ENCODE measurements at regions not wholly inside any gene's neighbourhood (a gene's known extent, or its start where the extent isn't known, plus 50 kb on each side); places are given as distances from the start of the nearest gene placed in this dataset.

DNA sequence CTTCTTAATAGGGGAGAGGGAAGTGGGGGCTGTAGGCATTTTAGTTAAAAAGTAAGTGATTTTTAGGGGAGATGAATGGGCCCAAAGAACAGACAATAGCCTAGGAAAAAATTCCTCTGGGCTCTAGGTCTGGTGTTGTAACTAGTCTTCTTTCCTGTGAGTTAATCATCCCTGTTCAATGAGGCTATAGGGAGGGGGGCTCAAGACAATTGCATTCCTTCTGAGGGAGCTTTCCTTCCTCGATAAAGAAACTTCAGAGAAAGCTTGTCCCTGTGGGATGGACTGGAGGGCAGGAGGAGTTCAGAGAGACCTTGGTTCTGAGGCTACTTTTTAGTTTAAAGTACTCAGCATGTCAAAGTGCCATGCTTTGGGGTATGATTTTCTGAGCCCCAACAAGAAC lies 127.2 kb downstream of the BBS10 start:
- DNase-seq (ENCODE audit: low read depth in 2 of 2), result no peak

GRCh38 chr12:76219806-76220205 lies 128.4 kb downstream of the BBS10 start:
- no peak for DNase-seq (ENCODE audit: low read depth in 2 of 2)

DNA sequence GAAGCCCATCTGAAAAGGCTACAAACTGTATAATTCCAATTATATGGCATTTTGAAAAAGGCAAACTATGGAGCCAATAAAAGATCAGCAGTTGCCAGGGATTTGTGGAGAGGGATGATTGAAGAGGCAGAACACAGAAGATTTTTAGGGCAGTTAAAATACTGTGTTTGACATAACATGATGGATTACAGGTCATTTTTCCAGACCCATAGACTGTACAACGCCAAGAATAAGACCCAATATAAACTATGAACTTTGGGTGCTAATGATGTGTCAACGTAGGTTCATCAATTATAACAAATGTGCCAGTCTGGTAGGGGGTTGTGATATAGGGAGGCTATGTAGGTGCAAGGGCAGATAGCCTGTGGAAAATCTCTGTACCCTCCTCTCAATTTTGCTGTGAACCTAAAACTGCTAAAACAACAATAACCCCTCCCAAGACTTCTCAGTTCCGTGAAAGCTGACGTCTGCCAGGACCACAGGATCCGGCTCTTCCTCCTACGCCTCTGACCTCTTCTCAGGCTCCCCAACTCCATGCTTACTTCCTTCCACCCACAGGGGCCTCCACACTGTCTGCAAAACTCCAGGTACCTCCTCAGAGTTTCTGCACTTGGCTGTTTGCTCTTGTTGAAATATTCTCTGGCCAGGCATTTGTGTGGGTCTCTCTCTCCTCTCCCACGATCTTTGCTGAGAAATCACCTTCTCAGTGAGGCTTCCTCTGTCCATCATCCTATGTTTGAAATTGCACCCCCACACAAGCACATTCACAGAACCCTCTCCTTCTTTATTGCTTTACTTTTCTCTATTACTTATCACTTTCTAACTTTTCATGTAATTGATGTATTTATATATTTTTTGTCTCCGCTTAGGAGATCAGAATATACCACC lies 131.4 kb downstream of the BBS10 start:
- no peak for DNase-seq (ENCODE audit: low read depth in 2 of 2)

GRCh38 chr12:76208129-76208528 lies 123.6 kb upstream of the NAP1L1 start:
- DNase-seq (ENCODE audit: low read depth in 2 of 2), result no peak

DNA sequence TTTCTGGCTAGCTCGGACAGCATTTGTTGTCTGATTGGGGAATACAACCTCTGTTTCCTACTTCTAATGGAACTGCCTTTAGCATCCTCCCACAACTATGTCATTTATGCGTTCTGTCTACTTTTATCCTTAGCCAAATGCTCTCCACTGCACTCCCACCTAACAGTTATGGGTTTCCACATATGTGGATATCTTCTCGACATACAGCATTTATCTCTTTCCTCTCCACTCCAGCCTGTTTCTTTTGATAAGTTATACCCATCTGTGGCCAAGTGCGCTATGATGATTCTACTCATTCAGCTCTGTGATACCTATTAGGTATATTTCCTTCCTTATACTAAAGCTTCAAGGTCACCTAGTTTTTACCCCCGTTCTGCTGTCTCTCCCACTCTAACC lies 122.2 kb upstream of the NAP1L1 start:
- DNase-seq (ENCODE audit: low read depth in 2 of 2), result no peak

- DNase-seq (ENCODE audit: low read depth in 2 of 2), result no peak
These were observed 121.7 kb upstream of the NAP1L1 start for GRCh38 chr12:76206039-76206676.

DNA sequence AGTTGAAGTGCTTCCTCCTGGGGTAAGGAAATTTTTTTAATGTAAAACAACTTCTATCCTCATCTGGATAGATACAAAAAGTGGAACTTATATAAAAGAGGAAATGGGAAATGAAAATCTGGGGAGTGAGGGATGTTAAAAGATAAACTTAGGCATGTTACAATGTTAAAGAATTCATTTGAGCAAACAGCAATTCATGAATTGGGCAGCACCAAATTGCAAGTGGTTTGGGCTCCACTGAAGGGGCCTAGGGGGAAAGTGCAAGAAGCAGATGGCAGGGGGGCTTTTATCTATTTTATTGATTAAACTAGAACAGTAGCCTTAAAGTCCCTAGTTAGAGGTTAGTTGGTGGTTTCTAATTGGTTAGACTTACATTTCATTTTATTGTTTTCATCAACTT lies 118.1 kb upstream of the NAP1L1 start:
- DNase-seq (ENCODE audit: low read depth in 2 of 2), result no peak

- no peak for DNase-seq (ENCODE audit: low read depth in 2 of 2)
These were observed 117.3 kb upstream of the NAP1L1 start for GRCh38 chr12:76201758-76202157.

- no peak for DNase-seq (ENCODE audit: low read depth in 2 of 2)
These were observed 116.8 kb upstream of the NAP1L1 start for GRCh38 chr12:76201316-76201715.

DNA sequence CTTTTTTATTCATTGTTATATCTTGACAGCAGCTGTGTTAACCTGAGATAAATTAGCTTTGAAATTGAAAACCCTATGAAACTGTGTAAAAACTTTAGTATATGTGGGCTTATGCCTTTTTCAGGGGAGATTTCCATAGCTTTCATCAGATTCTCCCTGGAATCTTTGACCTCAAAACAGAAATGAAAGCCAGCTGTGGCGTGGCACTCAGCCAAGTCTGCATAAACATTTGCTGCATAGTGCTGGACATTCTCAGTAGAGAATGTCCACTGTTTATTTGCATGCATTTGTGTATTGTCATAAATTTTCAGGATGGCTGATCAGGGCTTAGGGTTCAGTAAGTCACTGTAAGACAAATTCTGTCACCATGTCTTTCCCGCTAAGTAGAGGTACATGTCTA lies 115.3 kb upstream of the NAP1L1 start:
- DNase-seq (ENCODE audit: low read depth in 2 of 2), result no peak

GRCh38 chr12:76198839-76199238 lies 114.4 kb upstream of the NAP1L1 start:
- no peak for DNase-seq (ENCODE audit: low read depth in 2 of 2)

DNA sequence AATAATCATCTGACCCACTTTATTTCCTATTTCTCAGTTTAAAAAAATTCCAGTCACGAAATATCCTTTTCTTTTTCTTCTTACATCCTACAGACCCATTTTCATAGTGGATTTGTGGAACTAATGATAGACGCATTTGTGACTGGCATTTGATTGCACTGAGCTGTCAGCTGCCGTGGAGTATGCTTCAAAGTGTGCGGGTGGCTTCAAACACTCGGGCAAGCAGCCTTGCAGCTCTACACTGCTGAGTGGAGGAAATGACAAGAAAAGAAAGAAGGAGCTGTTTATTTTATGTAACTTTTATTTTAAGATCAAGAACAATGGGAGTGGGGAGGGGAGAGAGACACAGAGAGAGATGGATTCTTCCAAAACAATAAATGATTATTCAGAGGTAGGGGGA lies 112.8 kb upstream of the NAP1L1 start:
- DNase-seq (ENCODE audit: low read depth in 2 of 2), result no peak

DNA sequence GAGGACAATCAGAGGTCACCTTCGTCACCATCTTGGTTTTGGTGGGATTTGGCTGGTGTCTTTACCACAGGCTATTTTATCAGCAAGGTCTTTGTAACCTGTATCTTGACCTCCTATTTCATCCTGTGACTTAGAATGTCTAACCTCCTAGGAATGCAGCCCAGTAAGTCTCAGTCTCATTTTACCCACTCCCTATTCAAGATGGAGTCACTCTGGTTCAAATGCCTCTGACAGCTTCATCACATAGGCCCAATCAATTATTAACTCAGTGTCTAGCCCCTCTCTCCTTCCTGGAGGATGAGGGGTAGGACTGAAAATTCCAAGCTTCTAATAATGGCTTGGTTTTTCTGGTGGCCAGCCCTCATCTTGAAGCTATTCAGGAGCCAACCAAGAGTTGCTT lies 111.4 kb upstream of the NAP1L1 start:
- no peak for DNase-seq (ENCODE audit: low read depth in 2 of 2)

DNA sequence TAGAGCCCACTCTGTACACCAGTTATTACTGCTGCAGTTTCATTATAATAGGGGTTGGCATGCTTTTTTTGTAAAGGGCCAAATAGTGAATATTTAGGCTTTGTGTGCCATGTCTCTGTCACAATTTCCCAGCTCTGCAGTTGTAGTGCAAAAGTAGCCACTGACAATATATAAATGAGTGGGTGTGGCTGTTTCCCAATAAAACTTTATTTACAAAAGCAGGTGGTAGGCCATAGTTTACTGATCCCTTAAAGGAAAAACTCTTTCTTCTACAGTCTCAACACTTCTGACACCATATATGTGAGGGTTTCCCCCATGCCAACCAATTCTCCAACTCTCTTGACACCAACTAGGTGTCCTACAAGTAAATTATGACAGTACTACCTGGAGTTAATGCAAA lies 110.2 kb upstream of the NAP1L1 start:
- no peak for DNase-seq (ENCODE audit: low read depth in 2 of 2)

GRCh38 chr12:76193961-76194360 lies 109.5 kb upstream of the NAP1L1 start:
- no peak for DNase-seq (ENCODE audit: low read depth in 2 of 2)

- DNase-seq (ENCODE audit: low read depth in 2 of 2), result no peak
These were observed 107.9 kb upstream of the NAP1L1 start for GRCh38 chr12:76192416-76192815.

DNA sequence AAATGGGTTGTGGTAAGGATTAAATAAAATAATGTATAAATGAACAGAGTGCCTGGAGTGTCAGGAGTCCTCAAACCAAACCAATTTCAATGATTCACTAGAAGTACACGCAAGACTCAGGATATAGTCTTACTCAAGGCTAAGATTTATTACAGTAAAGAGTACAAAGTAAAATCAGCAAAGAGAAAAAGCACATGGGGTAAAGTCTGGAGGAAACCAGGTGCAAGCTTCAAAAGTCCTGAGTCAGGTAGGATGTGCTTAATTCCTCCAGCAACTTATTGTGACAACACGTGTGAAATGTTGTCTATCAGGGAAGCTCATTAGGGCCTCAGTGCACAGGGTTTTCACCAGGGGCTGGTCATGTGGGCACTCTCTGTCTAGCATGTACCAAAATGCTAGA lies 105.8 kb upstream of the NAP1L1 start:
- DNase-seq (ENCODE audit: low read depth in 2 of 2), result no peak

DNA sequence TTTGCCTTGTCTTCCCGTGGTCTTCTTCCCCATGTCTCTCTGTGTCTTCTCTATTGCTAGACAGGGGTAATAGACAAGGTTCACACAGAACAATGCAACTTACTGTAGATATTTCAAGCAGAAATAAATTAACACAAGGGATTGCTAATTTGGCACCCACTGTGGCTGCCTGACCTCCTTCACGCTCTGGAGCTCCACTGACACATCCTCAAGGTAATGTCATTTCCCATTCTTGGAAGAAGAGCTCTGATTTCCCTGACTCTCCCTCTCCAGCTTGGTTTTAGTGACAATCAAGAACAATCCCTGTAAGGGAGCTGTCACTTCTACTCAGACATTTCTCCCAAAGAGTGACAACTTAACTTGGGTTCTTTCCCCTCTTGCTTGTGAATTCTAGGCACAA lies 105.4 kb upstream of the NAP1L1 start:
- DNase-seq (ENCODE audit: low read depth in 2 of 2), result no peak

DNA sequence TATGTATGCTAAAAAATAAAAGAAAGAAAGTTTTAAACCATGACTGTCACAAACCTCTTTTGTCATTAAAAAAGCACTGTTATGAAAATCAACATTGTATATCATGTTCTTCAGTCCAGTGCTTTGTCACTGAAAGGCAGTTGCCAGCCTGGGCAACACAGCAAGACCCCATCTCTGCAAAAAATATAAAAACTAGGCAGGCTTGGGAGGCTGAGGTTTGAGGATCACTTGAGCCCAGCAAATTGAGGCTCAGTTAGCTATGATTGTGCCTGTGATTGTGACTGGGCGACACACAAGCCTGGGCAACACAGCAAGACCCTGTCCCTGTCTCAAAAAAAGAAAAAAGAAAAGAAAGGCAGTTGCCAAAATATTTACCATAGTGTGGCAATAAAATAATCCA lies 102.7 kb upstream of the NAP1L1 start:
- no peak for DNase-seq (ENCODE audit: low read depth in 2 of 2)

- no peak for DNase-seq (ENCODE audit: low read depth in 2 of 2)
These were observed 101.8 kb upstream of the NAP1L1 start for GRCh38 chr12:76186131-76186906.

DNA sequence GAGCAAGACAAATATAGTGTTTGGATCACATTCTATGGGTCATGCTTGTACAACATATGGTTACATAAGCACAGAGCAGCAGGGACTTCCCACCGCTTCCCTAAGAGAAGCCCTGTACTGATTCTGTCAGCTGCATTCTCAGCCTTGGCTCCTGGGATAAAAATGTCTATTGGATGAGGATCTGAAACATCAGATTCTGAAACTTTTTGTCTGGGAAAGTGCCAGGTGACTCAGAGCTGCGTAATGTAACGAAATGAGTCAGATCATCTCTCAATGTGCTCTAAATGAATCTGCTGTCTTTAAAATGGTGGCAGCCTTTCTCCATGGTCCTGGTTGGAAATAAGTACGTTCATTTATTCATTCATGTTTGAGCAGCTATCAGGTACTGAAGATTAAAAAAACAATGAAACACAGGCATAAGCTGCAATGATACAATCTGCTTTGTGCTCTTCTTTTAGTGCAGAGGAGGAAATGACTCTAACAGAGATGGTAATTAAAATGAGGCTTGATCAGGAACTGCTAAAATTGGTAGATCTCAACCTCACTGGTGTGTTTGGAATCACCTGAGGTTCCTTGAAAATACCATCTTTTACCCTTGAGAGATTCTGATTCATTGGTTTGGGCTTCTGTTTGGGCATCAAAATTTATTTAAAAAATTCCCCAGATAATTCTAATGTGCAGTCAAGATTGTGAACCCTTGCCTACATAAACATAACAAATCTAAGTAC lies 99.1 kb upstream of the NAP1L1 start:
- DNase-seq (ENCODE audit: low read depth in 2 of 2), result peak; percentile 40
